H1 (cell line): ENCODE measurements at regions not wholly inside any gene's neighbourhood (a gene's known extent, or its start where the extent isn't known, plus 50 kb on each side); places are given as distances from the start of the nearest gene placed in this dataset.

Source experiments
- BACH1 ChIP-seq: IDR thresholded peaks from 2 replicates; pipeline ENCODE4 v1.6.1; 2012; ENCODE audit warnings: low read length, improper control_type of control experiment
- EP300 ChIP-seq, 2 experiments: IDR thresholded peaks; 1 replicate in 1 of 2; 2 replicates in 1 of 2; pipeline ENCODE4 v1.6.1; 2011 to 2012; ENCODE audit warnings: low read depth in 2 of 2, low read length in 2 of 2, mild to moderate bottlenecking in 2 of 2, borderline replicate concordance in 1 of 2, inconsistent platforms in 1 of 2, moderate library complexity in 1 of 2
- JUND ChIP-seq: IDR thresholded peaks from 2 replicates; pipeline ENCODE4 v1.6.1; 2011; ENCODE audit warnings: mild to moderate bottlenecking, improper control_type of control experiment, low read length
- POLR2AphosphoS5 ChIP-seq: IDR thresholded peaks from 2 replicates; pipeline ENCODE4 v1.6.1; 2011; ENCODE audit warnings: low read depth, low read length
- RNF2 ChIP-seq: fragments of 200-900, 300-1000 bp; sonication (generic); IDR thresholded peaks from 2 replicates; pipeline ENCODE4 v1.7.1; 2016; ENCODE audit warnings: borderline replicate concordance, low read depth, mild to moderate bottlenecking, antibody characterized with exemption, low read length; ENCODE audit not compliant: poor library complexity, severe bottlenecking; ENCODE audit errors: missing control alignments

DNA sequence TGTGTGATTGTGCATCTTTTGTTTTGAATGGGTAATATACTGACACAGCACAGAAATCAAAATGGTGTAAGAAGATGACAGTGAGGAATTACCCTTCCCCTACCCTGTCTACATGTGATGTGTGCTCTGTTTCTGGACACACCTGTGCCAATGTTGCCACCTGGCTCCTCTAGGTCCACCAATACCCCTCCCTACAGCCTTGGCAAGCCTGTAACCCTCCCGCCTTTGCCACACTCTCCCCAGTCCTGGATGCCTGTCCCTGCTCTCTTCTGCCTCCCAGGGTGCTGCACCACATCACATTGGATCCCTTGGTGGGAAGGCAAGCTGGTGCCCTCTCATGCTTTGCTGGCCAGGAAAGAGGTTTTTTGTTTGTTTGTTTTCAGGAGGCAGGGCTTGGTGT lies 289.5 kb upstream of the N4BP1 start (continued):
- TF ChIP-seq RNF2 (no peak), JUND (no peak), POLR2AphosphoS5 (no peak), EP300 (IDR thresholded peaks at IDR 0.05; ENCODE audit: borderline replicate concordance in 1 of 2, low read depth in 2 of 2, low read length in 2 of 2) (no peak), BACH1 (no peak)
- TF ChIP-seq, all 59 proteins: peak for 0
